ENCODE measurements at regions not wholly inside any gene's neighbourhood (a gene's known extent, or its start where the extent isn't known, plus 50 kb on each side); places are given as distances from the start of the nearest gene placed in this dataset.
"Not testable (repeated sequence)": the region's sequence is repeated elsewhere in the genome, so short reads cannot be mapped to it uniquely, and the experiment has no call there.

GRCh38 chr1:55463814-55464475, 248.8 kb upstream of the USP24 start:
- no peak for DNase-seq

- no peak for DNase-seq
Measured at GRCh38 chr1:55457874-55458273, 242.7 kb upstream of the USP24 start.

GRCh38 chr1:55456971-55457370, 241.8 kb upstream of the USP24 start:
- no peak for DNase-seq

GRCh38 chr1:55448261-55448660, 233.1 kb upstream of the USP24 start:
- no peak for DNase-seq

GRCh38 chr1:55447488-55447887, 232.3 kb upstream of the USP24 start:
- DNase-seq: no peak

GRCh38 chr1:55446351-55446750, 231.2 kb upstream of the USP24 start:
- no peak for DNase-seq

GRCh38 chr1:55445416-55445815, 230.3 kb upstream of the USP24 start:
- DNase-seq: no peak

- DNase-seq: no peak
Measured at GRCh38 chr1:55444667-55445066, 229.5 kb upstream of the USP24 start.

GRCh38 chr1:55443175-55443915, 228.2 kb upstream of the USP24 start:
- DNase-seq: no peak

GRCh38 chr1:55441489-55441888, 226.3 kb upstream of the USP24 start:
- DNase-seq: no peak

- DNase-seq: no peak
Measured at GRCh38 chr1:55437692-55438091, 222.5 kb upstream of the USP24 start.

- DNase-seq: not testable (repeated sequence)
Measured at GRCh38 chr1:55430720-55431119, 215.6 kb upstream of the USP24 start.

- DNase-seq: not testable (repeated sequence)
Measured at GRCh38 chr1:55430206-55430605, 215.0 kb upstream of the USP24 start.

GRCh38 chr1:55428944-55429931, 214.1 kb upstream of the USP24 start:
- DNase-seq: no peak

- DNase-seq: no peak
Measured at GRCh38 chr1:55428231-55428630, 213.1 kb upstream of the USP24 start.

GRCh38 chr1:55427606-55428005, 212.4 kb upstream of the USP24 start:
- DNase-seq: no peak

GRCh38 chr1:55426619-55427018, 211.5 kb upstream of the USP24 start:
- no peak for DNase-seq

GRCh38 chr1:55426156-55426555, 211.0 kb upstream of the USP24 start:
- no peak for DNase-seq

GRCh38 chr1:55425310-55425930, 210.3 kb upstream of the USP24 start:
- no peak for DNase-seq

- no peak for DNase-seq
Measured at GRCh38 chr1:55423376-55423775, 208.2 kb upstream of the USP24 start.

GRCh38 chr1:55420929-55421716, 206.0 kb upstream of the USP24 start:
- DNase-seq: no peak

GRCh38 chr1:55420026-55420425, 204.9 kb upstream of the USP24 start:
- DNase-seq: no peak

Measured in bone marrow (tissue), 2 donors.